Pancreas (tissue), 10 donors: ENCODE measurements at regions not wholly inside any gene's neighbourhood (a gene's known extent, or its start where the extent isn't known, plus 50 kb on each side); places are given as distances from the start of the nearest gene placed in this dataset.
"Not testable (repeated sequence)": the region's sequence is repeated elsewhere in the genome, so short reads cannot be mapped to it uniquely, and the experiment has no call there.

ENCODE experiments used
- ATAC-seq, 4 donors: fragments of 200-7000 bp; cut with Tn5 transposase; one replicate each; pipeline versions ENCODE4 v1.8.0 to v1.9.1; 2020; ENCODE audit warnings: mild to moderate bottlenecking in 4 of 4, moderate library complexity in 4 of 4
- DNase-seq, 6 donors: peaks; one replicate each; pipeline ENCODE4 v3.0.0-alpha.2; 2020
- FAIRE-seq: peaks from 2 replicates; lab custom pipeline; 2012; peaks lifted over from hg19 to GRCh38; lab: Jason Lieb, UNC
- H3K27ac ChIP-seq, 4 donors: fragments of 200-600 bp; sonication (generic); 1 replicate in 3 of 4; 2 replicates in 1 of 4; pipeline versions ENCODE4 v1.5.0 to v1.8.0; 2020
- H3K27me3 ChIP-seq, 4 donors: fragments of 200-600 bp; one replicate each; pipeline ENCODE4 v1.8.0; 2021
- H3K36me3 ChIP-seq, 3 donors: fragments of 200-600 bp; sonication (generic) in 1 of 3; one replicate each; pipeline versions ENCODE4 v1.5.0 to v1.8.0; 2020 to 2021
- H3K4me1 ChIP-seq, 3 donors: fragments of 200-600 bp; one replicate each; pipeline ENCODE4 v1.8.0; 2021
- H3K4me3 ChIP-seq, 4 donors: fragments of 200-600 bp; sonication (generic) in 2 of 4; one replicate each; pipeline versions ENCODE4 v1.5.0 to v1.8.0; 2020 to 2021
- H3K9me3 ChIP-seq, 4 donors: fragments of 200-600 bp; one replicate each; pipeline ENCODE4 v1.8.0; 2021
- WGBS, 2 donors: extraction: QIAGEN DNeasy Blood & Tissue Kit; methylation state at CpG; one replicate each; pipeline ENCODE4 v1.1.7; 2013; 5-methylcytosine and 5-hydroxymethylcytosine counted together
- intact Hi-C, 3 donors: fragments of 100-400 bp; cut with DNase I; formaldehyde crosslinking; loops; one replicate each; pipeline versions ENCODE4 v1.11.1 to v1.14.2; 2022
- TF ChIP-seq, protein P1 (sequence below), 4 donors: fragments of 200-600 bp; sonication (generic) in 3 of 4; IDR thresholded peaks; one replicate each; pipeline versions ENCODE4 v1.5.0 to v1.8.0; 2021; ENCODE audit warnings: antibody characterized with exemption in 4 of 4
- donor health status: healthy with polysubstance abuse.
- donor health status: DM: no; HTN: no; CAD: no; lungs with moderate emphysema.
- donor health status: DM: no; HTN: no; CAD: no.
- donor health status: control.
- donor health status: control.
- donor health status: Bipolar disorder and iron deficiency.
- donor health status: DM: yes; HTN: yes; CAD: no.
- donor health status: DM: no; HTN: no; CAD: no.
- donor health status: DM: no; HTN: no; CAD: no.
- donor health status: DM: yes; HTN: yes; CAD: no.

DNA sequence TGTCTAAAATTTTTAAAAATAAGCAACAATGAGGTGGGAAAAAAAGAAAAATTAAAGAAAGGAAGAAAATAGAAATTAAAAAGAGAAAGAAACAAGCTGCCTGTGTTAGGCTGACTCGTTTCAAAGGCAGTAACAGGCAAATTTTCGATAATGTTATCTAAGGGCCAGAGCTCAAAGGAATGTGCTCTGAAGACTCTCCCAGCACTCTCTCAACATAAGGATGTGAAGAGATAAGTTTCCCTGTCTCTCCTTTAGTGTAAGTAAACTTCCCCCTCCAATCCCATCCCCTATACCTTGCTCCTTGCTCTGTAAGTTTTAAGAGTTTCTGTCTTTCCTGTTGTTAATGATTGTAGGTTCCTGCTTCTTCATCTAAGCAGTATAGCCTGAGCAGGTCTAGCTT, 172.8 kb downstream of the TEX13C start:
- FAIRE-seq (no peak), ATAC-seq (no peak), DNase-seq (no peak)
- Histone ChIP-seq H3K36me3 (no peaks in the 10 kb centered on the region), H3K4me1 (no peaks in the 10 kb centered on the region), H3K4me3 (no peak overlapping the region), H3K27ac (no peak overlapping the region), H3K27me3 (no peaks in the 10 kb centered on the region), H3K9me3 (no peaks in the 10 kb centered on the region)
- intact Hi-C loops = no loop called here
- WGBS, 2 donors = 17 to 50% methylated on average over 2 of the region's 2 CpGs
- TF ChIP-seq, protein P1, sequence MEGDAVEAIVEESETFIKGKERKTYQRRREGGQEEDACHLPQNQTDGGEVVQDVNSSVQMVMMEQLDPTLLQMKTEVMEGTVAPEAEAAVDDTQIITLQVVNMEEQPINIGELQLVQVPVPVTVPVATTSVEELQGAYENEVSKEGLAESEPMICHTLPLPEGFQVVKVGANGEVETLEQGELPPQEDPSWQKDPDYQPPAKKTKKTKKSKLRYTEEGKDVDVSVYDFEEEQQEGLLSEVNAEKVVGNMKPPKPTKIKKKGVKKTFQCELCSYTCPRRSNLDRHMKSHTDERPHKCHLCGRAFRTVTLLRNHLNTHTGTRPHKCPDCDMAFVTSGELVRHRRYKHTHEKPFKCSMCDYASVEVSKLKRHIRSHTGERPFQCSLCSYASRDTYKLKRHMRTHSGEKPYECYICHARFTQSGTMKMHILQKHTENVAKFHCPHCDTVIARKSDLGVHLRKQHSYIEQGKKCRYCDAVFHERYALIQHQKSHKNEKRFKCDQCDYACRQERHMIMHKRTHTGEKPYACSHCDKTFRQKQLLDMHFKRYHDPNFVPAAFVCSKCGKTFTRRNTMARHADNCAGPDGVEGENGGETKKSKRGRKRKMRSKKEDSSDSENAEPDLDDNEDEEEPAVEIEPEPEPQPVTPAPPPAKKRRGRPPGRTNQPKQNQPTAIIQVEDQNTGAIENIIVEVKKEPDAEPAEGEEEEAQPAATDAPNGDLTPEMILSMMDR (IDR thresholded peaks at IDR 0.05) = no peak

DNA sequence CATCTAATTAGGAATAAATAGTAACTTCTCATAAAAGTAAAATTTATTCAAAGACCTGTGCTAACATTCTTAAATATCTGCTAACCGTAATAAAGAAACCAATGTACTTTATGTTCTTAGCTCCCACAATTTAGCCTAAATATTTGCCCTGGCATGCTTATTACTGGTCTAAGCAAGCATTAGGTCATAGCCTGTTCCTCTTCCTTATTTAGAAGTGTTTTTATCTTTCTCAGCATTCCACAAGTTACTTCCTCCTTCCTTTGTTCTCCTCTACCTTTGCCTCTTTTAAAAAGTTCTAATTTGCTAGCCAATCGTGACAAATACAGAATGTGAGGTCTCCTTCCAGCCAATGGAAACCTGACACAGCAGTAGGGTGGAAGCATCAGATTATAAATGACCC, 173.3 kb downstream of the TEX13C start:
- H3K36me3 ChIP-seq, FAIRE-seq, H3K9me3 ChIP-seq, H3K27me3 ChIP-seq, H3K4me3 ChIP-seq, H3K27ac ChIP-seq, intact Hi-C loops, DNase-seq, ATAC-seq, H3K4me1 ChIP-seq: not testable (repeated sequence)
- WGBS, 2 donors = 36 to 37% methylated on average over 2 of the region's 2 CpGs

- Histone ChIP-seq H3K9me3 (no peaks in the 10 kb centered on the region), H3K27me3 (no peaks in the 10 kb centered on the region)
Measured at GRCh38 chrX:125497667-125498066, 178.0 kb downstream of the TEX13C start.

GRCh38 chrX:125503769-125504168, 184.1 kb downstream of the TEX13C start:
- no peak for ATAC-seq
- no peak overlapping the region for H3K4me3 ChIP-seq
- no peaks in the 10 kb centered on the region for H3K9me3 ChIP-seq
- TF ChIP-seq, protein P1 (IDR thresholded peaks at IDR 0.05) = no peak
- 18 to 33% methylated on average over 2 of the region's 2 CpGs for WGBS, 2 donors
- no peaks in the 10 kb centered on the region for H3K27me3 ChIP-seq
- no peak overlapping the region for H3K27ac ChIP-seq
- H3K4me1 ChIP-seq = no peaks in the 10 kb centered on the region
- FAIRE-seq = no peak
- H3K36me3 ChIP-seq = no peaks in the 10 kb centered on the region
- no peak for DNase-seq
- intact Hi-C loops = no loop called here

More at GRCh38 chrX:125497667-125498066, 178.0 kb downstream of the TEX13C start:
- intact Hi-C loops = no loop called here
- no peak for ATAC-seq
- no peak overlapping the region for H3K27ac ChIP-seq
- no peak for FAIRE-seq
- no peak overlapping the region for H3K4me3 ChIP-seq
- DNase-seq = no peak
- 41 to 45% methylated on average over 3 of the region's 3 CpGs for WGBS, 2 donors
- no peaks in the 10 kb centered on the region for H3K36me3 ChIP-seq
- H3K4me1 ChIP-seq = no peaks in the 10 kb centered on the region
- TF ChIP-seq, protein P1 (IDR thresholded peaks at IDR 0.05) = no peak

- no peaks in the 10 kb centered on the region for H3K9me3 ChIP-seq
- ATAC-seq (no peak), FAIRE-seq (no peak)
Measured at GRCh38 chrX:125505207-125505606, 185.5 kb downstream of the TEX13C start.

More at GRCh38 chrX:125505207-125505606, 185.5 kb downstream of the TEX13C start:
- TF ChIP-seq, protein P1 (IDR thresholded peaks at IDR 0.05) = no peak
- intact Hi-C loops = no loop called here
- H3K27ac ChIP-seq = no peak overlapping the region
- no peaks in the 10 kb centered on the region for H3K36me3 ChIP-seq
- WGBS, 2 donors = 62 to 66% methylated on average over 2 of the region's 2 CpGs
- no peaks in the 10 kb centered on the region for H3K27me3 ChIP-seq
- no peak for DNase-seq
- H3K4me1 ChIP-seq = no peaks in the 10 kb centered on the region
- H3K4me3 ChIP-seq = no peak overlapping the region
